BJ (cell line): ENCODE measurements at regions not wholly inside any gene's neighbourhood (a gene's known extent, or its start where the extent isn't known, plus 50 kb on each side); places are given as distances from the start of the nearest gene placed in this dataset.

ENCODE experiments used
- CTCF ChIA-PET: fragments of 350-600 bp; formaldehyde crosslinking; extraction: SDS; loops from one replicate; lab custom pipeline; 2021; ENCODE audit warnings: antibody characterized with exemption, inconsistent platforms; lab: Yijun Ruan, JAX
- POLR2A ChIA-PET: fragments of 300-600 bp; sonication (Branson Sonifier 250); formaldehyde crosslinking; extraction: SDS; loops from one replicate; lab custom pipeline; 2021; ENCODE audit warnings: antibody characterized with exemption; lab: Charles Lee
- DNase-seq: peaks from one replicate; pipeline ENCODE4 v3.0.0-alpha.2; 2011; ENCODE audit warnings: low read depth
- H3K27me3 ChIP-seq: 2 replicates; pipeline ENCODE4 v1.6.0; 2011; ENCODE audit warnings: low read length; ENCODE audit not compliant: control insufficient read depth, insufficient read depth
- H3K36me3 ChIP-seq: 2 replicates; pipeline ENCODE4 v1.5.1; 2011; ENCODE audit warnings: low read length; ENCODE audit not compliant: control insufficient read depth, insufficient read depth
- H3K4me3 ChIP-seq: 2 replicates; pipeline ENCODE4 v1.5.1; 2011; ENCODE audit warnings: low read depth, mild to moderate bottlenecking, control low read depth, low read length
- CTCF ChIP-seq: IDR thresholded peaks from 2 replicates; pipeline ENCODE4 v1.5.1; 2011; ENCODE audit warnings: low read depth, mild to moderate bottlenecking, control low read depth, inconsistent platforms, low read length, moderate library complexity; ENCODE audit not compliant: insufficient read depth

GRCh38 chr2:51795248-51795888 is 763.4 kb upstream of the NRXN1 start:
- no peak overlapping the region for H3K4me3 ChIP-seq
- H3K27me3 ChIP-seq = no peaks in the 10 kb centered on the region
- no peak for DNase-seq
- no peak for TF ChIP-seq CTCF
- no peaks in the 10 kb centered on the region for H3K36me3 ChIP-seq
- CTCF ChIA-PET = no interaction called here
- POLR2A ChIA-PET = no interaction called here

- Histone ChIP-seq H3K4me3 (no peak overlapping the region), H3K36me3 (no peaks in the 10 kb centered on the region), H3K27me3 (no peaks in the 10 kb centered on the region)
- no peak for DNase-seq
- ChIA-PET CTCF (no interaction called here), POLR2A (no interaction called here)
- no peak for TF ChIP-seq CTCF
Observed at GRCh38 chr2:51791496-51791895, 759.6 kb upstream of the NRXN1 start.

DNA sequence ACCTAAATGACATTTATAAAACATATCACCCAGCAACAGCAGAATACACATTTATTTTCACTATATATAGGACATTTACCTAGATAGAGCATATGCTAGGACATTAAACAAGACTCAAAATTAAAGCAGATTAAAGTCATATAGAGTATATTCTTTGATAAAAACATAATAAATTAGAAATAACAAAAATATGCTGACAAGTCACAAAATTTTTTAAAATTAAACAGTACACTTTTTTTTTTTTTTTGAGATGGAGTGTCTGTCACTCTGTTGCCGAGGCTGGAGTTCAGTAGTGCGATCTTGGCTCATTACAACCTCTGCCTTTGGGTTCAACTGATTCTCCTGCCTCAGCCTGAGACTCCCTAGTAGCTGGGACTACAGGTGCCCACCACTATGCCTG is 758.9 kb upstream of the NRXN1 start:
- Histone ChIP-seq H3K36me3 (no peaks in the 10 kb centered on the region), H3K4me3 (no peak overlapping the region), H3K27me3 (no peaks in the 10 kb centered on the region)
- CTCF ChIA-PET = no interaction called here
- POLR2A ChIA-PET = no interaction called here
- DNase-seq = no peak
- no peak for TF ChIP-seq CTCF

DNA sequence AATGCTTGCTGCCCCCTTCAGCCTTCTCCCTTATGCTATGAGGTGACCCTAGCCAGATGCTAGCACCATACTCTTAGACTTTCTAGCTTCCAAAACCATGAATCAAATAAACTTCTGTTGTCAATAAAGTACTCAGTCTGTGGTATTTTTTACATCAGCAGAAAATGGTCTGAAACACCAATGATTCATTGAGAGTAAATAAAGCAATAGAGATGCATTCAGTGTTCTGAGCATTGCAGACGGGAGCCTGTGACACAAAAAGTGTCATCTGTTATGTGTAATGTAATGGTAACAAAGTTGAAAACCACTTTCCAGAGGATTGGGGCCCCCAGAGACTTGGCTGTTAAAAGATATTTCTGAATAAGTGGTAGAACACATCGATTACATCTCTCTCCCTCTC is 758.0 kb upstream of the NRXN1 start:
- ChIA-PET POLR2A (no interaction called here), CTCF (interaction anchor here (0.6 kb wide), 1 partner anchor 9 kb away, joined by 3 read pairs; no protein-coding TSS in a partner anchor)
- DNase-seq = no peak

More for the DNA sequence above, 758.0 kb upstream of the NRXN1 start:
- no peak overlapping the region for H3K4me3 ChIP-seq
- no peaks in the 10 kb centered on the region for H3K36me3 ChIP-seq
- TF ChIP-seq CTCF = no peak
- no peaks in the 10 kb centered on the region for H3K27me3 ChIP-seq
